ENCODE measurements at regions not wholly inside any gene's neighbourhood (a gene's known extent, or its start where the extent isn't known, plus 50 kb on each side); places are given as distances from the start of the nearest gene placed in this dataset.

GRCh38 chr13:37295573-37295972 is 190.1 kb upstream of the CSNK1A1L start:
- TF ChIP-seq TEAD4 (IDR thresholded peaks at IDR 0.05) (no peak), ZBTB7A (IDR thresholded peaks at IDR 0.05; ENCODE audit: low read depth) (no peak), EP300 (IDR thresholded peaks at IDR 0.05; ENCODE audit: borderline replicate concordance) (no peak), MAX (IDR thresholded peaks at IDR 0.05) (no peak), YY1 (IDR thresholded peaks at IDR 0.05; ENCODE audit: low read depth) (no peak), CREB1 (IDR thresholded peaks at IDR 0.05; ENCODE audit: low read depth) (no peak)

- no peak for TF ChIP-seq TEAD4 (IDR thresholded peaks at IDR 0.05)
Measured at GRCh38 chr13:37295071-37295470, 189.6 kb upstream of the CSNK1A1L start.

GRCh38 chr13:37294472-37294871 is 189.0 kb upstream of the CSNK1A1L start:
- TF ChIP-seq YY1 (IDR thresholded peaks at IDR 0.05; ENCODE audit: low read depth) (no peak), TEAD4 (IDR thresholded peaks at IDR 0.05) (no peak), RAD21 (IDR thresholded peaks at IDR 0.05; ENCODE audit: low read depth) (no peak), CREB1 (IDR thresholded peaks at IDR 0.05; ENCODE audit: low read depth) (no peak), USF1 (IDR thresholded peaks at IDR 0.05) (no peak), EGR1 (IDR thresholded peaks at IDR 0.05) (no peak), TAF1 (IDR thresholded peaks at IDR 0.05; ENCODE audit: low read depth) (no peak), MAX (IDR thresholded peaks at IDR 0.05) (no peak), ZBTB7A (IDR thresholded peaks at IDR 0.05; ENCODE audit: low read depth) (no peak), FOXM1 (IDR thresholded peaks at IDR 0.05; ENCODE audit: borderline replicate concordance, low read depth) (no peak), CEBPB (IDR thresholded peaks at IDR 0.05) (no peak), EP300 (IDR thresholded peaks at IDR 0.05; ENCODE audit: borderline replicate concordance) (no peak)

- TF ChIP-seq TCF12 (IDR thresholded peaks at IDR 0.05; ENCODE audit: low read depth) (no peak), REST (IDR thresholded peaks at IDR 0.05; ENCODE audit: low read depth) (no peak), RAD21 (IDR thresholded peaks at IDR 0.05; ENCODE audit: low read depth) (no peak), EGR1 (IDR thresholded peaks at IDR 0.05) (no peak), ZBTB7A (IDR thresholded peaks at IDR 0.05; ENCODE audit: low read depth) (no peak), CEBPB (IDR thresholded peaks at IDR 0.05) (no peak), TAF1 (IDR thresholded peaks at IDR 0.05; ENCODE audit: low read depth) (no peak), TEAD4 (IDR thresholded peaks at IDR 0.05) (no peak), FOXM1 (IDR thresholded peaks at IDR 0.05; ENCODE audit: borderline replicate concordance, low read depth) (no peak), CREB1 (IDR thresholded peaks at IDR 0.05; ENCODE audit: low read depth) (no peak), YY1 (IDR thresholded peaks at IDR 0.05; ENCODE audit: low read depth) (no peak), MAX (IDR thresholded peaks at IDR 0.05) (no peak), USF1 (IDR thresholded peaks at IDR 0.05) (no peak), NFIC (IDR thresholded peaks at IDR 0.05) (no peak)
Measured at GRCh38 chr13:37293295-37293694, 187.8 kb upstream of the CSNK1A1L start.

GRCh38 chr13:37290716-37291505 is 185.4 kb upstream of the CSNK1A1L start:
- no peak for TF ChIP-seq REST (IDR thresholded peaks at IDR 0.05; ENCODE audit: low read depth)
- no peak for TF ChIP-seq CEBPB (IDR thresholded peaks at IDR 0.05)
- no peak for TF ChIP-seq FOXM1 (IDR thresholded peaks at IDR 0.05; ENCODE audit: borderline replicate concordance, low read depth)

- TF ChIP-seq ZBTB7A (IDR thresholded peaks at IDR 0.05; ENCODE audit: low read depth) (no peak), USF1 (IDR thresholded peaks at IDR 0.05) (no peak), MAX (IDR thresholded peaks at IDR 0.05) (no peak), FOXM1 (IDR thresholded peaks at IDR 0.05; ENCODE audit: borderline replicate concordance, low read depth) (no peak)
Measured at GRCh38 chr13:37289212-37289935, 183.9 kb upstream of the CSNK1A1L start.

Measured in Ishikawa (cell line).